ENCODE measurements at regions not wholly inside any gene's neighbourhood (a gene's known extent, or its start where the extent isn't known, plus 50 kb on each side); places are given as distances from the start of the nearest gene placed in this dataset.

GRCh38 chr18:46421973-46422551, 235.0 kb downstream of the LOXHD1 start:
- TF ChIP-seq CTCF (IDR thresholded peaks at IDR 0.05 in 8 of 11, conservative IDR thresholded peaks at IDR 0.05 in 3 of 11) (no peak), POLR2AphosphoS5 (IDR thresholded peaks at IDR 0.05) (no peak), POLR2A (IDR thresholded peaks at IDR 0.05) (no peak)

Measured in spleen (tissue), 7 donors.